LHCN-M2 (cell line): ENCODE measurements at regions not wholly inside any gene's neighbourhood (a gene's known extent, or its start where the extent isn't known, plus 50 kb on each side); places are given as distances from the start of the nearest gene placed in this dataset.

Source experiments
- DNase-seq: peaks from one replicate; pipeline ENCODE4 v3.0.0-alpha.2; 2012; ENCODE audit warnings: low read depth

DNA sequence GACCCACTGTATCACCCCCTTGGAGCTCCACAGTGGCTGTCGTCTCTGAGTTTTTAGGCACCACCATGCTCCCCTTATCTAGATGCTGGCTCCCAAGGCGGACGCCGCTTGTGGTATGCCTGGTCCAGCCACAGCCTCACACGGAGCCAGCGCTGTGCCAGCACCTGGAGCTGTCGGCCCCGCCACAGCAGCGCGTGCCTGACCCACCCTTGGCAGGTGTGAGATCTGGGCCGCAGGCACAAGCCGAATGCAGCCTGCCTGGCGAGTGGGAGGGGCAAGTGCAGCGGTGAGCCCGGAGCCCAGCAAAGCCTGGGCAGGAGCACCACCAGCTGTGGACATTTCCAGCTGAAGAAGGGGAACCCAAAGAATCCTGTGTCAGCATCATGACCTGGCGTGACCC, 91.9 kb upstream of the BACE2 start:
- DNase-seq: no peak

DNA sequence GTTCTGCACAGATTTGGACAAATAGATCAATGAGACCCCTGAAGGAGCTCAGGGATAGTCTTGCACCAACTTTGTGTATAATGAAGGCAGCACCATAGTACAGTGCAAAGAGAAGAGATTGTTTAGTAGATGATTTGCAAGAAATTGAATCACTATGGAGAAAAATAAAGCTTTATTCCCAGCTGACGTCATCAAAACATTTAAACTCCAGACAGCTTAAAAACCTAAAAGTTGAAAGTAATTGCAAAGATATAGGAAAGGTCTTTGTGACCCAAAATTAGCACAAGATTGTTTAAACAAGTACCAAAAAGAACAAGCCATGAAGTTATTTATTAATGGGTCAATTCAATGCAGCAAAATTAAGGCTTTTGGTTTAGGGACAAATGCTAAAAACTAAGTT, 88.8 kb upstream of the BACE2 start:
- DNase-seq: no peak

DNA sequence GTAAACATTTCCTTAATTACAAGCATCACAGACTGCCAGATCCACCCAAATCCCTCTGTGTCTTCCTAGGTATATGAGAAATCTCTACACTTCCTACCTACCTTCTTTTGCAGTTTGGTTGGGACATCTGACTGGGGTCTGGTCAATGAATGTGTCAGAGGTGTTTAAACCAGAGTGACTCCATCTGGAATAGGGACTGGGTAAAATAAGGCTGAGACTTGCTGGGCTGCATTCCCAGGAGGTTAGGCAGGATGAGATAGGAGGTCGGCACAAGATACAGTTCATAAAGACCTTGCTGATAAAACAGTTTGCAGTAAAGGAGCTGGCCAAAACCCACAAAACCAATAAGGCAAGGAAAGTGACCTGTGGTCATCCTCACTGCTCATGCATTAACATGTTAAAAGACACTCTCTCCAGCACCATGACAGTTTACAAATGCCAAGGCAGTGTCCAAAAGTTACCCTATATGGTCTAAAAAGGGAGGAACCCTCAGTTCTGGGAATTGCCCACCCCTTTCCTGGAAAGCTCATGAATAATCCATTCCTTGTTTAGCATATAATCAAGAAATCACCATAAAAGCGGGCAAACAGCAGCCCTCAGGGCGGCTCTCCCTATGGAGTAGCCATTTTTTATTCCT, 87.4 kb upstream of the BACE2 start:
- no peak for DNase-seq

DNA sequence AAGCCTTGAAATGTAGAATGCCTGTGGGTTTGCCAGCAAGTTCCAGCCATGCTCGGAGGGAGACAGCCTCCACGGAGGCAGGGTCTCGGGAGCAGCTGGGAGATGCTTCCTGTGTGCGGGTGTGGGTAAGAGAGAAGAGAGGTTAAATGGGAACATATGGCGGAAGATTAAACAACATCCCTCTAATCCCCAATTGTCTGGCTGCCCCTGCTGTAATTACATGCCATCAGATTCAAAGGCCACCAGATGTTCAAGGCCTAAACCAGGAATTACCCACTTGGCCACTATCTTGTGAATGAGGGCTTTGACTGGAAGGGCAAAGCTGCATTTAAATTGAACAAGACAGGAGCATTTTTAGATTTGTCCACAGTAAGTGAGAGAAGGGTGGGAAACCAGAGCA, 81.4 kb upstream of the BACE2 start:
- DNase-seq: no peak

DNA sequence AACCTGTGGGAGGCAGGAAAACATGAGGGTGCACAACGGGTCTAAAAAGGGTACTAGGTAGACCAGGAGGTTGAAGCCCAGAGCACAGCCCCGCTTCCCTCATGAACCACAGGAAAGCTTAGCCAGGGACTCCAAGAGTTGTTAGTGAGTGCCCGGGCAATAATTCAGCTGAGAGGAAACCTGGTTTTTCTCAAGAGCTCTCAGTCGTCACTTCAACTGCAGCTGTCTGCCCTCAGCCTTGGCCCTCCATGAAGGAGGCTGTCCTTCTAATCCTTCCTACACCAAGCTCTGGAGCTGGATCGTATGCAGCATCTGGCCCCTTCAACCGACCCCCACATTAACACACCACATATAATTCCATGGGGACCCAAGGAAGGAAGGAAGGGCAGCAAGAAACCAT, 77.0 kb upstream of the BACE2 start:
- DNase-seq: no peak

DNA sequence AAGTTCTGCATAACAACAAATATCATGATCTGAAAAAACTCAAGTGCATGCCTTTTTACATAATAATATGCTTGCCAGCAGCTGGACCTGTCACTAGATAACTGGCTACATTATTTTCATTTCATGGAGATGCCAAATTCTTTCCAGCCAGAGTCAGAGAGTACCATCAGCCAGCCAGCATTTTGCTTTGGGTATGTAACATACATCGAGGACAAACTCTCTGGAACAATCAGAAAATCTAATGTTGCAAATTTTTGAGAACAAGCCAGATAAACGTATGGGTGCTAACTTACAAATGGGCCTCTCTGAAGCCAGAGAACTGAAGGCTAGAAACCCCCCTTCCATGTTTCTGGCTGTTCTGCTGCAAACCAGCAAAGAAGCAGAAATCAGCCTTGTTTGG, 76.3 kb upstream of the BACE2 start:
- DNase-seq: no peak

DNA sequence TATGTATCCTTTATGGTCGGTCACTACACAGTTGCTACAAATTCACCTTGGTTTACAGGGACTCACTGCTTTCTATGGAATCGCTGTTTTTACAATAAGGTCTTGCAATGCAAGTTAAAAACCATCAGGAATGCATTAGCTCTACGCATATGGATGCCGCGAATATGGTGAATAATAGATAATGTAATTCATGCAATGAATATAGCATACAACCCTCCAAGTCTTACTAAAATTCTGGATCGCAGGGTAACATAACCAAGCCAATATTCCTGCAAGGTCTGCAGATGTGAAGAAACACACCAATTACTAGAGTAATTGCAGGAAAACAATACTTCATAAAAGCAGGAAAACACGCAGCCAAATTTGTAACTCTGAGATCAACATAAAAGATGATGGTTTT, 75.6 kb upstream of the BACE2 start:
- DNase-seq: no peak

DNA sequence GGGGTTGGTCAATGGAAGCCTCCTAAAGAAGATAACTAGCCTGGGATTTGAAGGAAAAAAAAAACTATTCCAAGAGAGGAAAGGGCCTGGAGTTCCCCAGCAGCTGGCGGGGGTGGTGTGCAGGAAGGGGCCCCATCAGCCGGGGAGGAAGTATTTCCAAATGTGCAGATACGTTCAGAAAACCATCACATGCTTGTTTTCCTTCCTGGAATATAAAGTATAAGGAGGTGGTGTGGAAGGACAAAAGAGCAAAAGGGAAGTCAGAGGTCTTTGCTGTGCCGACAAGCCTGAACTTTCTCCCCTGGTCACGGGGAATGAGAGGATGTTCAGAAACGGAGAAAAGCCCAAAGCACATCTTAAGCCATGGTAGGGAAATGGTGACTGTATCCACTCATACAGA, 72.0 kb upstream of the BACE2 start:
- DNase-seq: no peak

DNA sequence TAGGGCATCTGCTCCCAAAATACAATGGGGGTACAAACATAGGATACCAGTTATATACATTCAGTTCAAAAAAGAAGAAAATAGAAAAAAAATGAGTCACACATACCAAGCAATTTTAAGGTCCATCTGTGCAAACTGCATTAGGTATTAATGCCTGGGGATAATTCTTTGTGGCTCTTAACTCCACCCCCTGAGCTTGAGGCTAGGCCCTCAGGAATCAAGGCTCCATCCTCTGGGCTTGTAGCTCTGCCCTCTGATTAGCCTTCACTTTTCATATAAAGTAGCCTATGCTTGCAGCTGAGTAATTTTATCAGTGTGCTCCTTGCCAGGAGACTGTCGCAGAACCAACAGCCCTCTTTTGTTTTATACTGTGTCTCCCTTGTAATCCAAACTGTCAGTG, 69.9 kb upstream of the BACE2 start:
- no peak for DNase-seq

DNA sequence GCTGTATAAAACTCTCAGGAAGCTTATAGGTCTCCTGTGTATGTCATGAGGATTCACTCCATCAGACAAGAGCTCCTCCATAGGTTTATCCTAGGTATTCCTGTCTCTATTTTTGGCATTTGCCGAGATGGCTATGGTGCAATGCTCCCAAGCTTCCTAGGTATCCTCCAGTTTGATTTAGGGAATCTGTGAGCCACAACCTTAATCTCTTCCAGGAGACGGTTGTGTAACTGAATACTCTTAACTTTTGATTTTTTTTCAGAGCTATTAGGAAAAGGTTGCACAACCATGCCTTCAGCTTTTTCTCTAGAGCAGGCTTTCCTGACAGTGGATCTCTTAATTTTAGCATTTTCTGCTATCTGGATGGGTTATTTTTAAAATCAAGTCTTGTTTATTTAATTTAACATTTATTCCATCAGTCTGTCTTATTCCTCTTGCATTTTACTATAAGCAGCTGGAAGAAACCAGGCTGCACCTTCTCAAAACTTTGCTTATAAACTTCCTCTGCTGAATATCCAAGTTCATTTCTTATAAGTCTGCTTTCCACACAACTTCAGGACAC, 69.4 kb upstream of the BACE2 start:
- no peak for DNase-seq

DNA sequence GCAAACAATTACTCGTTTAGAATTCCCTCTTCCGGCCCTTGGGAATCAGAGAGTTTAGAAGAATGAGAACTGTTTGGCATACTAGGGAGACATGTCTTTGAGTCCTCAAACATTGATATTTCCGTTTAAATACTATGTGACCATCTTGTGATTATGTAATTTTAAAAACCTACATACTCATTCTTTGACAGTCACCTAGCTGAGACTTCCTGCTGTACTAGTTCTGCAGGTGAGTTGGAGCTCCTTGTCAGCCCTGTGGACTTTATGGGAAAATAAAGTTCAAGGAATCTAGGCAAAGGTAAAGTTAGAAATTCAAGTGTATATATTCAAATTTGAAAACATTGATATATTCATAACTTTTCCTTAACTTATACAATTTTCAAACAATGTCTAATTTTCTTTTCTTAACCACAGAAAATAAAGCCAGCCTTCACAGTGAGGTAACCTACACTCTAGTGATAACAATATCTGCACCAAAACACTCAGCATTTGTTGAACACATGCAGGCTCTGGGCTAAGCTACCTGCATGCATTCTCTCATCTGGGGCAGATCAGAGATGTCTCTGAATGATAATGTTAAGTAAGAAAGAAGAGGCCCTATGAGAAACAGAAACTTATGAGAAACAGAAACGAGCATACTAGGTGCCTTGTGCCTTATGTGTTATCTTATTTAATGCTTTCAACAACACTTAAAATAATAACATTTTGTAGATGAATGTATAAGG, 67.0 kb upstream of the BACE2 start:
- DNase-seq: no peak

DNA sequence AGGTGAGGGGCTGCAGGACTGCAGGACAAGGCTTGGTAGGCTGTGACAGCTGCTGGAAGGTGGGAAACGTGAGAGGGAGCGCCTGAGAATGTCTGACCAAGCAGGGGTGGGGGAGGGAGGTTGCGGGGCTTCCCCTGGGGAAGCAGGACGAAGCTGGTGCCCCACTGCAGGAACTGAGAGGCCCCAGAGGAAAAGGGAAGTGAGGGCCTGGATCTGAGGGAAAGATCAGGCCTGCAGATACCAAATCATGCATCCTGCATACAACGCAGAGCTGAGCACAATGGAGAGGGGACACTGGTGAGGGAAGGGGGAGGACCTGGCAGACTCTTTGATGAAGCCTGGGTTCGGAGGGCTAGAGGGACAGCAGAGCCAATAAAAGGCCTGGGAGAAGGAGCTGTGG, 65.7 kb upstream of the BACE2 start:
- no peak for DNase-seq

DNA sequence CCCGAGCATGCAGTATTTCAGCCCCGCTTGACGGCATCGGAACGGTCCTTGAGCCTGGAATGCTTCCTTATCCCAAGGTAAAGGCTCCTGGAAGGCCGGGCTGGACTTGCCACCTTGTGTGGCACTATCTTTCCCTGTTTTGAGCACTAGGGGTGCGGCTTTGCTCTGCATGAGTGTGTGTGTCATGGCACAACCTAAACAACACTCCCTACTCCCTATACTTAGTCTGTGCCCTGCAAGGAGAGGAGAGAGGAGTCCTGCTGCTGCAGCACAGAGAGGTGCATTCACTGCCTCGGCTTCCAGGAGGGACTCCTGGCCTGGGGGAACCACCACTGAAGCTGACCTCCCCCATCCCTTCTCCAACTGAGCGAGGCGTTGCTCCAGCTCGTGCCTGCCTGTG, 60.4 kb upstream of the BACE2 start:
- DNase-seq: no peak

DNA sequence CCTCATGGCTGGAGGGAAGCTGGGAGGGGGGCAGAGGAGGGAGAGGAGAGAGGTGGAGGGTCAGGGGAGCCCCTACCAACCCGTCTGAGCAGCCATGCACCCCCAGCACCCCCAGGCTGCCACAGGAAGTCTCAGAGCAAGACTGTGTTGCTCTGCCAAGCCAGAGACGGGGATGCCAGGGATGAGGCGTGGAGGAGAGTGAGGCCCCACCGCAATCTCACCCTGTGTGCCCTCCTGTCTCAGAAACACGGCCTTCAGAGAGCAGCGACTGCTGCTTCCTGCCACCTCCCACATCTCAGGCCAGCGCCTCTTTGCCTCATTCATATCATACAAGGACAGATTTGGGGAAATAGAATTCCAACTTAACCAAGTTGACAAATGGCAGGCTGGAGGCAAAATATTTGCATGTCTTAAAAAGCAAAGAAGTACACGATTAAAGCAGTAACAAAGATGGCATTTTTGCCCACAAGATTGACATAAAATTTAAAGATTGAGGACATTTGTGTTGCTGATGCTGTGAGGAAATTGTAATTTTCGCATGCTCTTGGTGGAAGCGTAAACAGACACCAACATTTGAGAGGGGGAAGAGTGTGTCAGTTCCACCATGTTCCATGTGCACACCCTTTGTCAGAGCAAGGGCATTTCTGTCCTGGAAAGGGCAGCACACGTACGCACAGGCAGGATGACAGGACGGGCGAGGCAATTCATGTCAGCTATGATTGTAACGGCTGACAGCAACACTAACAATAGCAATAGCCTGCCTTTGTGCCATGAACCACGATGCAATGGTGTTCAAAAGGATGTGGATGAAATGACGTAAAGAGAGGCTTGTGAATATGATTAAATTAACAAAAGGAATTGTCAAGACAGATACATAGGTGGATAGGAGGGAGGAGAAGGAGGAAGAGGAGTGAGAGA, 59.0 kb upstream of the BACE2 start:
- DNase-seq: no peak

DNA sequence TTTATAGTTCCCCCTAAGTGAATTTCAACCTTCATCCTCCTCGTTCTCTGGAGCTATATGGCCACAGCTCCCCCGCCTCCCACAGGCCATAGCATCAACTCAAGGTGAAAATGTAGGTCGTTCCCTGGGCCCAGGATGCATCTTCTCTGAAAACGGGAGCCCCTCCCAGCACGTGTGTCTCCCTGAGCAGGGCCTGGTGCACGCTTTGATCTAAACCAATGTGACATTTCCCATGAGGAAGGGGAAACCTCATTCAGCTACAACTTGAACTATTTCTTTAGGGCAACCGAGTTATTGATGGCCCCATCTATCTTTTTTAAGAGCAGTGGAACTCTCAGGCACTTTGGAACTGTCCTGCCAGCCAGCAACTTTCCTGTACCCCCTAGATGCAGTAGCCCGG, 57.8 kb upstream of the BACE2 start:
- no peak for DNase-seq

DNA sequence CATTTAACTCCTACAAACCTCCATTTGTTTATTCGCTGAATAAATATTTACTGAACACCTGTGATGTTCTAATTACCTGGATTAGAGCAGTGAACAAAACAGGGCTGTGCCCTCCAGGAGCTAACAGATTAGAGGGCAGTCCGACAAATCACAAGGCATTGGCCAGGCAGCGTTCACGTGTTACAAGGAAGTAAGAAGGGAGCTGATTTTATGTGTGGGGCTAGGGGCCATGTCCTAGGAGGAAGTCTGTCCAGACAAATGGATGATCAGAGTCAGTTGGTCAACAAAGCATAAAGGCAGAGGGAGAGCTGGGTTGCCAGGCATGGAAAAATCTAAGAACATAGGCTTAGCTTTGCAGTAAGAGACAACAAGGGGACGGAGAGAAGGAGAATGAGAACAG, 57.3 kb upstream of the BACE2 start:
- DNase-seq: no peak

DNA sequence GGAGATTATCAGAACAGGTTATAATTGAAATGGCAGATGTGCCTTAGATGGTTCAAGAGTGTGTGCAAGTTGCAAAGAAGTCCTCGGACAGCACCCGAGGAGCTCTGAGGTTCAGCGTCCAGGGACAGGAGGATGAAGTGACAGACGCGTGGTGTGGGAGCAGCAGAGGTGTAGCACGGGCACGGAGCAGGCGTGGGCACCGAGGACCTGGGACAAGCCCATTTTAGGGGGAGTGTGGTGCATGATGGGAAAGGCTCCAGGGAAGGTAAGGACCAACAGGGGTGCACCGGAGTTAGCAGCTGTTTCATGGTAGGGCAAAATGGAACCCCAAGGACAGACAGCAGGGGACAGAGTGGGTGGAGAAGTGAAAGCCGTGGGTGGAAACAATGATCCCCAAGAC, 56.3 kb upstream of the BACE2 start:
- no peak for DNase-seq

DNA sequence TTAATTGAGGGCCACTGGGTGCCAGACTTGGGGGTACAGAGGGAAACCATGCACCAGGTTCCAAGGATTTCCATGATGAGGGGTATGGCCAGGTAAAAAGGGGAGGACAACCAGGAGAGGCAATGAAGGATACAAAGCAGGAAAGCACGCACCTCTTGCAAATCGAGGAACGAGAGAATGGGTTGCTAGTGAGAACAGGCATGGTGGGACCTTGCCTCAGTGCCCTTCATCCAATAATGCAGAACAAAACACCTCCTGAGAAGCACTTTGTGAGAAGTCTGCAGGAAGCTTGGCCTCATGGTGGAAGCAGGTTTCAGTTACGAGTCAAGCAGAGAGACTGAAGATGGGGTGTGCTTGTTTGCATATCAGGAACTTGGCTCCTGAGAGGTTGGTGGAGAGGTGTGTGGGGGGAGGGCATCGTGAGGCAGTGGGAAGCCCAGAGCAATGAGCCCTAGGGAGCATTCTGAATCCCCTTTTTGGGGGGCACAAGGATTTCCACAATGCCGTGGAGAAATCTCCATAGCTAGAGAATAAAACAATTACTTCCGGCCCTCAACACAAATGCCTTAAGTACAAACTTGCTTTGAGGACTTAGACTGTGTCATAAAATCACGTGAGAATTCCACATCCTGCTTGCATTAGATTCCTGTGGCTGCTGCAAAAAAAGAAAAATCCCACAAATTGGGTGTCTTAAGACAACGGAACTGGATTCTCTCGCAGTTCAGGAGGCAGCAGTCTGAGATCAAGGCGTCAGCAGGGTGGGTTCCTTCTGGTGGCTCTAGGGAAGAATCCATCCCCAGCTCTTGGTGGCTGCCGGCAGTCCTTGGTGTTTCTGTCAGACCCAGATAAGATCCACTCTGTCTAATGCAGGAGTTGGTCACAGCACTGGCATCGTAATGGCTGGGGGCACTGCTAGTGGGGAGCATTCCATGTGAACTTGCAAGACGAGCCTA, 54.9 kb upstream of the BACE2 start:
- DNase-seq: peak; percentile 89

DNA sequence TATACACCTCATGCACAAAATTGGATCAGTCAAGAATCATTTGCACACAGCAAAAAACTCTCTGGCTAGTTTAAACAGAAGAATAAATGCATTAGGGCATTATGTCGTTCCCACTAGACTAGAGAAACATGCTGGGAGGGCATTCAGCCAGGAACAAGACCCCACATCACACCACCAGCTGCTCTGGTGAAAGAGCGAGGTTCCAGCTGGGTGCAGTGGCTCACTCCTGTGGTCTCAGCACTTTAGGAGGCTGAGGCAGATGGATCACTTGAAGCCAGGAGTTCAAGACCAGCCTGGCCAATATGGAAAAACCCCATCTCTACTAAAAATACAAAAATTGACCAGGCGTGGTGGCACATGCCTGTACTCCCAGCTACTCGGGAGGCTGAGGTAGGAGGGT, 52.1 kb upstream of the BACE2 start:
- no peak for DNase-seq
